GM23338 (cell line): ENCODE measurements at regions not wholly inside any gene's neighbourhood (a gene's known extent, or its start where the extent isn't known, plus 50 kb on each side); places are given as distances from the start of the nearest gene placed in this dataset.

Source experiments
- ATAC-seq: fragments of 200-7000 bp; cut with Tn5 transposase; 3 replicates; pipeline ENCODE4 v1.9.1; 2020
- DNase-seq: peaks from one replicate; pipeline ENCODE4 v3.0.0-alpha.2; 2015; ENCODE audit warnings: low spot score
- H2AFZ ChIP-seq: fragments of 200-600 bp; sonication (generic); 2 replicates; pipeline ENCODE4 v1.8.0; 2016; ENCODE audit warnings: antibody characterized with exemption, mild to moderate bottlenecking, moderate library complexity
- H3F3A ChIP-seq: fragments of 200-600 bp; sonication (generic); replicated peaks from 2 replicates; pipeline ENCODE4 v1.8.0; 2017; ENCODE audit warnings: antibody characterized with exemption, mixed run types, low read depth
- H3K27ac ChIP-seq: fragments of 200-600 bp; sonication (generic); 2 replicates; pipeline ENCODE4 v1.6.1; 2016; ENCODE audit warnings: low read depth
- H3K27me3 ChIP-seq: fragments of 200-600 bp; sonication (generic); 2 replicates; pipeline ENCODE4 v1.8.0; 2016; ENCODE audit warnings: mild to moderate bottlenecking, mixed run types, moderate library complexity; ENCODE audit not compliant: insufficient read depth
- H3K36me3 ChIP-seq: fragments of 200-600 bp; sonication (generic); 2 replicates; pipeline ENCODE4 v1.8.0; 2016; ENCODE audit warnings: mild to moderate bottlenecking; ENCODE audit not compliant: insufficient read depth
- H3K4me1 ChIP-seq: fragments of 200-600 bp; sonication (generic); 2 replicates; pipeline ENCODE4 v1.8.0; 2016; ENCODE audit warnings: mild to moderate bottlenecking, moderate library complexity; ENCODE audit not compliant: insufficient read depth
- H3K4me2 ChIP-seq: fragments of 200-600 bp; sonication (generic); 2 replicates; pipeline ENCODE4 v1.7.1; 2017; ENCODE audit warnings: mixed run types
- H3K4me3 ChIP-seq: fragments of 200-600 bp; sonication (generic); 2 replicates; pipeline ENCODE4 v1.6.1; 2016; ENCODE audit warnings: mixed run types
- H3K79me2 ChIP-seq: fragments of 200-600 bp; sonication (generic); replicated peaks from 2 replicates; pipeline ENCODE4 v1.8.0; 2017; ENCODE audit warnings: mild to moderate bottlenecking; ENCODE audit not compliant: insufficient read depth
- H3K9me2 ChIP-seq: fragments of 200-600 bp; sonication (generic); 2 replicates; pipeline ENCODE4 v1.8.0; 2017; ENCODE audit not compliant: insufficient read depth
- H4K20me1 ChIP-seq: fragments of 200-600 bp; sonication (generic); replicated peaks from 2 replicates; pipeline ENCODE4 v1.8.0; 2017; ENCODE audit warnings: mild to moderate bottlenecking; ENCODE audit not compliant: insufficient read depth
- H3K27ac Mint-ChIP-seq: 2 replicates; pipeline ENCODE4 v1.8.0; 2020; ENCODE audit warnings: inconsistent platforms, mild to moderate bottlenecking, moderate library complexity, mixed read lengths
- H3K27me3 Mint-ChIP-seq: 3 replicates; pipeline ENCODE4 v1.8.0; 2022; ENCODE audit warnings: low read depth, mild to moderate bottlenecking, moderate library complexity, mixed read lengths, inconsistent platforms; ENCODE audit not compliant: insufficient read depth, poor library complexity
- H3K36me3 Mint-ChIP-seq: 3 replicates; pipeline ENCODE4 v1.8.0; 2021; ENCODE audit warnings: low read depth, mild to moderate bottlenecking, inconsistent platforms, moderate library complexity, mixed read lengths
- H3K4me1 Mint-ChIP-seq: 3 replicates; pipeline ENCODE4 v1.8.0; 2020; ENCODE audit warnings: mild to moderate bottlenecking, inconsistent platforms, mixed read lengths
- H3K4me3 Mint-ChIP-seq: 3 replicates; pipeline ENCODE4 v1.8.0; 2021; ENCODE audit warnings: moderate library complexity, mild to moderate bottlenecking, inconsistent platforms, mixed read lengths
- H3K9me3 Mint-ChIP-seq: 3 replicates; pipeline ENCODE4 v1.8.0; 2020; ENCODE audit warnings: moderate library complexity, mild to moderate bottlenecking, inconsistent platforms, mixed read lengths
- CREB1 ChIP-seq: fragments of 250-450 bp; sonication (Bioruptor Pico); IDR thresholded peaks from 2 replicates; pipeline ENCODE4 v1.5.0; 2020; ENCODE audit warnings: low read depth, mild to moderate bottlenecking, moderate library complexity
- CTCF ChIP-seq, 2 experiments: fragments of 200-600 bp in 1 of 2; sonication (generic) in 1 of 2; conservative IDR thresholded peaks; 2 replicates each; pipeline versions ENCODE4 v1.5.1 to v1.6.1; 2016 to 2017; ENCODE audit warnings: antibody characterized with exemption in 2 of 2, low read depth in 2 of 2, mild to moderate bottlenecking in 2 of 2, moderate library complexity in 1 of 2
- ETS1 ChIP-seq: IDR thresholded peaks from 2 replicates; pipeline ENCODE4 v1.6.1; 2016; ENCODE audit warnings: antibody characterized with exemption
- EZH2 ChIP-seq: fragments of 200-600 bp; sonication (generic); IDR thresholded peaks from one replicate; pipeline ENCODE4 v1.8.0; 2017; ENCODE audit warnings: antibody characterized with exemption, mild to moderate bottlenecking, low read depth; ENCODE audit not compliant: unreplicated experiment
- EZH2phosphoT487 ChIP-seq: fragments of 200-600 bp; sonication (generic); IDR thresholded peaks from one replicate; pipeline ENCODE4 v1.8.1; 2018; ENCODE audit warnings: antibody characterized with exemption; ENCODE audit not compliant: unreplicated experiment
- JUNB ChIP-seq: IDR thresholded peaks from one replicate; pipeline ENCODE4 v1.6.1; 2016; ENCODE audit warnings: antibody characterized with exemption; ENCODE audit not compliant: unreplicated experiment
- NANOG ChIP-seq: IDR thresholded peaks from 2 replicates; pipeline ENCODE4 v1.6.1; 2016; ENCODE audit warnings: antibody characterized with exemption, borderline replicate concordance
- POLR2AphosphoS5 ChIP-seq: IDR thresholded peaks from 2 replicates; pipeline ENCODE4 v1.6.1; 2016; ENCODE audit warnings: antibody characterized with exemption, low read depth
- REST ChIP-seq: IDR thresholded peaks from one replicate; pipeline ENCODE4 v1.6.1; 2018; ENCODE audit warnings: antibody characterized with exemption; ENCODE audit not compliant: unreplicated experiment
- STAT1 ChIP-seq: IDR thresholded peaks from one replicate; pipeline ENCODE4 v1.6.1; 2016; ENCODE audit warnings: antibody characterized with exemption; ENCODE audit not compliant: unreplicated experiment
- ZNF114 ChIP-seq: fragments of 250-450 bp; sonication (Bioruptor Pico); IDR thresholded peaks from 2 replicates; pipeline ENCODE4 v1.5.0; 2020; ENCODE audit warnings: mild to moderate bottlenecking, moderate library complexity
- ZNF331 ChIP-seq: fragments of 250-450 bp; sonication (Bioruptor Pico); IDR thresholded peaks from 2 replicates; pipeline ENCODE4 v1.5.0; 2020; ENCODE audit warnings: low read depth, mild to moderate bottlenecking, moderate library complexity
- ZNF462 ChIP-seq: fragments of 250-450 bp; sonication (Bioruptor Pico); IDR thresholded peaks from 2 replicates; pipeline ENCODE4 v1.5.0; 2020; ENCODE audit warnings: mild to moderate bottlenecking, moderate library complexity

- Histone ChIP-seq H3K36me3 (no peaks in the 10 kb centered on the region), H3K9me2 (no peaks in the 10 kb centered on the region), H3K79me2 (no peaks in the 10 kb centered on the region), H3K4me3 (no peak overlapping the region), H2AFZ (no peak overlapping the region), H3K4me2 (no peak overlapping the region), H3K27ac (no peak overlapping the region), H3K27me3 (no peaks in the 10 kb centered on the region), H3K4me1 (no peaks in the 10 kb centered on the region), H3F3A (no peaks in the 10 kb centered on the region), H4K20me1 (no peaks in the 10 kb centered on the region)
- Mint-ChIP-seq H3K36me3 (no peaks in the 10 kb centered on the region), H3K9me3 (no peaks in the 10 kb centered on the region), H3K4me1 (peaks cover 25% of the 10 kb centered on the region), H3K27me3 (no peaks in the 10 kb centered on the region), H3K4me3 (no peak overlapping the region), H3K27ac (no peak overlapping the region)
- DNase-seq (no peak), ATAC-seq (no peak)
- TF ChIP-seq ZNF114 (no peak), JUNB (no peak), ZNF331 (no peak), ETS1 (no peak), CTCF (conservative IDR thresholded peaks at IDR 0.05; ENCODE audit: low read depth in 2 of 2) (no peak), POLR2AphosphoS5 (no peak), ZNF462 (CRISPR knock-in tag) (no peak), REST (no peak), EZH2 (no peak), EZH2phosphoT487 (no peak), NANOG (no peak), CREB1 (CRISPR knock-in tag) (no peak), STAT1 (no peak)
Observed at GRCh38 chr1:234902774-234903547, 225.7 kb downstream of the TOMM20 start.
